Sciatic nerve (tissue), 2 donors: ENCODE measurements at regions not wholly inside any gene's neighbourhood (a gene's known extent, or its start where the extent isn't known, plus 50 kb on each side); places are given as distances from the start of the nearest gene placed in this dataset.

Experiments
- ATAC-seq: fragments of 200-7000 bp; cut with Tn5 transposase; one replicate; pipeline ENCODE4 v1.9.1; 2020; ENCODE audit warnings: mild to moderate bottlenecking, moderate library complexity
- DNase-seq: peaks from one replicate; pipeline ENCODE4 v3.0.0-alpha.2; 2020; ENCODE audit warnings: low spot score
- intact Hi-C: fragments of 100-400 bp; cut with DNase I; formaldehyde crosslinking; loops from one replicate; pipeline ENCODE4 v1.14.2; 2022
- donor health status: DM: no; HTN: no; CAD: no.
- donor health status: DM: no; HTN: no; CAD: no.

- DNase-seq: no peak
These were observed 64.6 kb downstream of the CPN2 start for GRCh38 chr3:194286375-194287146.

GRCh38 chr3:194287374-194287773, 63.8 kb downstream of the CPN2 start:
- no peak for DNase-seq
- ATAC-seq: no peak
- intact Hi-C loops: no loop called here

More at GRCh38 chr3:194286375-194287146, 64.6 kb downstream of the CPN2 start:
- ATAC-seq: no peak
- intact Hi-C loops: no loop called here

GRCh38 chr3:194287977-194288706, 63.0 kb downstream of the CPN2 start:
- intact Hi-C loops: no loop called here
- ATAC-seq (no peak), DNase-seq (no peak)
